Uterus (tissue), 2 donors: ENCODE measurements at regions not wholly inside any gene's neighbourhood (a gene's known extent, or its start where the extent isn't known, plus 50 kb on each side); places are given as distances from the start of the nearest gene placed in this dataset.

Experiments
- CTCF ChIP-seq, 4 experiments: fragments of 200-600 bp in 2 of 4; fragments of 450-650 bp in 2 of 4; sonication (generic) in 2 of 4; IDR thresholded peaks; one replicate each; pipeline ENCODE4 v1.5.1; 2016 to 2019; ENCODE audit warnings: antibody characterized with exemption in 4 of 4, mild to moderate bottlenecking in 2 of 4, moderate library complexity in 1 of 4
- POLR2A ChIP-seq, 2 donors: fragments of 450-650 bp; IDR thresholded peaks; one replicate each; pipeline ENCODE4 v1.6.1; 2016; ENCODE audit warnings: antibody characterized with exemption in 2 of 2, mild to moderate bottlenecking in 1 of 2, moderate library complexity in 1 of 2

- TF ChIP-seq POLR2A (IDR thresholded peaks at IDR 0.05) (no peak), CTCF (IDR thresholded peaks at IDR 0.05) (no peak)
Measured at GRCh38 chr6:21864206-21864605, 270.7 kb downstream of the SOX4 start.
